Esophagus muscularis mucosa (tissue), 4 donors: ENCODE measurements at regions not wholly inside any gene's neighbourhood (a gene's known extent, or its start where the extent isn't known, plus 50 kb on each side); places are given as distances from the start of the nearest gene placed in this dataset.

ENCODE experiments used
- DNase-seq: peaks from one replicate; pipeline ENCODE4 v3.0.0-alpha.2; 2017; ENCODE audit errors: extremely low spot score
- H3K27ac ChIP-seq, 4 donors: fragments of 200-600 bp; sonication (generic); replicated peaks in 1 of 4; 1 replicate in 3 of 4; 2 replicates in 1 of 4; pipeline ENCODE4 v1.5.1; 2016 to 2019; ENCODE audit warnings: mild to moderate bottlenecking in 1 of 4
- H3K27me3 ChIP-seq, 4 donors: fragments of 200-600 bp; sonication (generic); one replicate each; pipeline versions ENCODE4 v1.5.1 to v1.6.0; 2016 to 2019
- H3K36me3 ChIP-seq, 4 donors: fragments of 200-600 bp; sonication (generic); one replicate each; pipeline ENCODE4 v1.5.1; 2016 to 2019
- H3K4me1 ChIP-seq, 4 donors: fragments of 200-600 bp; sonication (generic); one replicate each; pipeline ENCODE4 v1.5.1; 2016 to 2019
- H3K4me3 ChIP-seq, 4 donors: fragments of 200-600 bp; sonication (generic); 1 replicate in 2 of 4; 2 replicates in 2 of 4; pipeline ENCODE4 v1.5.1; 2016 to 2019; ENCODE audit warnings: mild to moderate bottlenecking in 4 of 4, moderate library complexity in 1 of 4
- H3K9me3 ChIP-seq, 4 donors: fragments of 200-600 bp; sonication (generic); 1 replicate in 3 of 4; 2 replicates in 1 of 4; pipeline ENCODE4 v1.5.1; 2016 to 2019
- CTCF ChIP-seq, 3 experiments: fragments of 200-600 bp in 2 of 3; fragments of 450-650 bp in 1 of 3; sonication (generic) in 2 of 3; IDR thresholded peaks; one replicate each; pipeline ENCODE4 v1.5.1; 2017 to 2019; ENCODE audit warnings: antibody characterized with exemption in 3 of 3, mild to moderate bottlenecking in 2 of 3, moderate library complexity in 1 of 3
- EP300 ChIP-seq: sonication (generic); formaldehyde crosslinking; IDR thresholded peaks from one replicate; pipeline ENCODE4 v1.6.1; 2017; ENCODE audit warnings: antibody characterized with exemption
- POLR2A ChIP-seq: fragments of 450-650 bp; IDR thresholded peaks from one replicate; pipeline ENCODE4 v1.6.1; 2017; ENCODE audit warnings: antibody characterized with exemption, moderate library complexity, mild to moderate bottlenecking, low read depth
- POLR2AphosphoS5 ChIP-seq, 2 donors: sonication (generic); formaldehyde crosslinking; IDR thresholded peaks; one replicate each; pipeline ENCODE4 v1.6.1; 2017; ENCODE audit warnings: antibody characterized with exemption in 2 of 2
- WGBS: methylation state at CpG from one replicate; pipeline ENCODE4 v1.1.5; 2018; 5-methylcytosine and 5-hydroxymethylcytosine counted together
- intact Hi-C: fragments of 100-400 bp; cut with DNase I; formaldehyde crosslinking; loops from one replicate; pipeline ENCODE4 v1.15.1; 2023

DNA sequence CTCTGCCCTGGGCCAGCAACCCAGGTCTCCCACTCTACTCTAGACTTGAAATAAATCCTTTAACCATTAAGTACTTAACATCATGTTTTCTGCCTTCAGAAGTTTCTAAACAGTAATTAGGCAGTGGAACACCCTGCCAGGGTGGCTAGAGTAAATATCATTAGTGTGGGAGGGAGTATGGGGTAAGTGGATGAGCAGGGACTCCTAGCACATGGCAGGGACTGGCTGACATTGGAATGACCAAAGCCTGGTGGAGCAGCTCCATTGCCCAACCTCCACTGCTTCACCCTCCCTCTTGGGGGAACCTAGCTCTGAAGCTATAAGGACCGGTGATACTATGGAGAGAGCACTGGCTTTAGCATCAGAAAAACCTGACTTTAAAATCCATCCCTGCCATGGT, 167.1 kb downstream of the MAFB start:
- Histone ChIP-seq H3K4me3 (no peak overlapping the region), H3K4me1 (no peaks in the 10 kb centered on the region), H3K27me3 (no peaks in the 10 kb centered on the region), H3K9me3 (peaks cover 0 to 20% (median 10%) of the 10 kb centered on the region in 4 donors), H3K27ac (no peak overlapping the region), H3K36me3 (no peaks in the 10 kb centered on the region)
- 100% methylated on average over 1 of the region's 1 CpG for WGBS
- TF ChIP-seq EP300: no peak
- TF ChIP-seq POLR2A: no peak
- no peak for TF ChIP-seq CTCF (IDR thresholded peaks at IDR 0.05)
- TF ChIP-seq POLR2AphosphoS5 (IDR thresholded peaks at IDR 0.05): no peak
- DNase-seq: no peak
- intact Hi-C loops: no loop called here

DNA sequence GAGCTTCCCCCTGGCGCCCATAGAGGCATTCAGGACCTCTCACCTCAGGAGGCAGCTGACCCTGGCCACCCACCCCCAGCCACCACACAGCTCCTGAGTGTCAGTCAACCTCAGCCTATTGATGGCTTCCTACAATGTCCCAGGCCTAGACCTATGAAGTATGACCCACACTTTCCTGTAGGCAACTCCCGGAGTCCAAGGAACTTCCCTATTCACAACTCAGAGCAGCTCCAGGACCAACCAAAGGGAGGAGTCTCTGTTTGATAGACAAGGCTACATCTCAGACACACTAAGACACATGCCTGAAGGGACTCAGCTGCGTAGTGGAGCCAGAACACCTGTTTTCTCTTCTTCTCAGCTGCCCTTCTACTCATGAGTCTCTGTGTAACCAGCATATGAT, 169.1 kb downstream of the MAFB start:
- Histone ChIP-seq H3K9me3 (peaks cover 0 to 18% (median 10%) of the 10 kb centered on the region in 4 donors), H3K27ac (no peak overlapping the region), H3K27me3 (no peaks in the 10 kb centered on the region), H3K36me3 (no peaks in the 10 kb centered on the region), H3K4me3 (no peak overlapping the region), H3K4me1 (no peaks in the 10 kb centered on the region)
- DNase-seq: no peak
- 61% methylated on average over 3 of the region's 3 CpGs for WGBS
- TF ChIP-seq EP300 (no peak), CTCF (IDR thresholded peaks at IDR 0.05) (no peak), POLR2AphosphoS5 (IDR thresholded peaks at IDR 0.05) (no peak)
- intact Hi-C loops: no loop called here

GRCh38 chr20:40512994-40513393, 176.0 kb downstream of the MAFB start:
- Histone ChIP-seq H3K27me3 (no peaks in the 10 kb centered on the region), H3K9me3 (no peaks in the 10 kb centered on the region), H3K4me3 (no peak overlapping the region), H3K27ac (no peak overlapping the region), H3K36me3 (no peaks in the 10 kb centered on the region), H3K4me1 (peaks cover 0 to 9% (median 3%) of the 10 kb centered on the region in 4 donors)
- no peak for TF ChIP-seq EP300
- TF ChIP-seq POLR2AphosphoS5 (IDR thresholded peaks at IDR 0.05): no peak
- TF ChIP-seq CTCF (IDR thresholded peaks at IDR 0.05): no peak
- no peak for TF ChIP-seq POLR2A
- intact Hi-C loops: no loop called here
- WGBS: 80% methylated on average over 4 of the region's 4 CpGs
- DNase-seq: no peak

GRCh38 chr20:40512591-40512990, 176.4 kb downstream of the MAFB start:
- TF ChIP-seq EP300: no peak
- no peak for TF ChIP-seq CTCF (IDR thresholded peaks at IDR 0.05)
- TF ChIP-seq POLR2AphosphoS5 (IDR thresholded peaks at IDR 0.05): no peak
- no peak for TF ChIP-seq POLR2A
- H3K36me3 ChIP-seq: no peaks in the 10 kb centered on the region
- H3K27ac ChIP-seq: no peak overlapping the region
- no peak for DNase-seq
- no peak overlapping the region for H3K4me3 ChIP-seq
- H3K9me3 ChIP-seq: no peaks in the 10 kb centered on the region
- peaks cover 0 to 9% (median 3%) of the 10 kb centered on the region in 4 donors for H3K4me1 ChIP-seq
- intact Hi-C loops: no loop called here
- 91% methylated on average over 4 of the region's 4 CpGs for WGBS
- H3K27me3 ChIP-seq: no peaks in the 10 kb centered on the region

DNA sequence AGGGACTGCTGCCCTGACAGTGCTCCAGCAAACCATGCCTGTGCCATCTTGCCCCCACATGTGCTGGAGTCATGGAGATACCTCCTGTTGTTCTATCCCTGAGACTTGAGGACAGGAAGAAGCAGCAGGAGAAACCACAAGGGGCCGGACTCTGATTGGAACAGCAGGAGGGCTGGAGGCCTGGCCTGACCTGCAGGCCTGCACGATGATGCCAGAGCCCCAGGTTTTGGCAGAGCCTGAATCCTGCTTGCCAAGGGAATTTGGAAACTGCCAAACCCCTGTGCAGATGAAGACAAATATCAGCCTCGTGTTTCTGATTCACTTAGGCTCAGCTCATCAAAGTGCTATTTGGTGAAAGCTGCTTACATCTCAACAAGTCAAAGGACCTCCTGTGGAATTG, 177.6 kb downstream of the MAFB start:
- WGBS: 38% methylated on average over 2 of the region's 3 CpGs
- no peak for TF ChIP-seq CTCF (IDR thresholded peaks at IDR 0.05)
- no peak for TF ChIP-seq POLR2AphosphoS5 (IDR thresholded peaks at IDR 0.05)
- no peak for TF ChIP-seq EP300
- no peak for TF ChIP-seq POLR2A
- Histone ChIP-seq H3K27me3 (no peaks in the 10 kb centered on the region), H3K27ac (no peak overlapping the region), H3K4me1 (peaks cover 0 to 9% (median 3%) of the 10 kb centered on the region in 4 donors), H3K4me3 (no peak overlapping the region), H3K9me3 (no peaks in the 10 kb centered on the region), H3K36me3 (no peaks in the 10 kb centered on the region)
- intact Hi-C loops: no loop called here
- DNase-seq: no peak
